ENCODE measurements at regions not wholly inside any gene's neighbourhood (a gene's known extent, or its start where the extent isn't known, plus 50 kb on each side); places are given as distances from the start of the nearest gene placed in this dataset.

DNA sequence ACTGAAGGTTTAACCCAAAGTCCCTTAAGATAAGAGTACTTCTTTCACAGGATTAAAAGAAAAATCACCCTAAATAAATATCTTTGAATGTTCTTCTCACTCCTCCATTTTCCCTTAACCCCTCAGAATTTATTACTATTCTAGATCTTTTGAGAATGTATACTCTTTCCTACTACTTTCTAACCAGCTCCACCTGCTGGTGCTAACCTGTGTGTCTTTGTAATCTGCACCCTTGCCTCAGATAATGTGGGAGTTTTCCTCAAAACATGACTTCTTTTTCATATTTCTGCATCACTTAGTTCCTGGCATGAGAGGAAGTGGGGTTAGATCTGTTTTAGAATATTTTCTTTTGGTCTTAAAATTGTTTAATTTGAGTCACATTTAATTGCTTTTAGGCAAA, 394.2 kb downstream of the BMP2 start:
- DNase-seq = peak; percentile 11
- Histone ChIP-seq H3K79me2 (ENCODE audit: insufficient read depth) (no peaks in the 10 kb centered on the region), H3K9me3 (no peaks in the 10 kb centered on the region), H3K4me2 (no peak overlapping the region), H4K20me1 (ENCODE audit: insufficient read depth) (no peaks in the 10 kb centered on the region), H3K4me1 (ENCODE audit: control insufficient read depth in 1 of 2, insufficient read depth in 2 of 2, low read depth in 1 of 2, low read length in 1 of 2) (no peaks in the 10 kb centered on the region), H3K27ac (ENCODE audit: low read depth in 2 of 2, low read length in 1 of 2) (no peak overlapping the region), H2AFZ (ENCODE audit: low read depth) (no peak overlapping the region), H3K36me3 (replicated peaks in 1 of 2; ENCODE audit: control insufficient read depth in 1 of 2, insufficient read depth in 2 of 2, low read length in 1 of 2) (no peaks in the 10 kb centered on the region), H3K4me3 (ENCODE audit: low read depth in 2 of 2, low read length in 1 of 2) (no peak overlapping the region), H3K9ac (no peak overlapping the region), H3K9me2 (no peaks in the 10 kb centered on the region), H3F3A (replicated peaks; ENCODE audit: insufficient read depth) (no peaks in the 10 kb centered on the region), H3K27me3 (ENCODE audit: insufficient read depth) (no peaks in the 10 kb centered on the region)
- no peak for TF ChIP-seq POLR2AphosphoS5 (IDR thresholded peaks at IDR 0.05; ENCODE audit: low read depth, low read length)
- TF ChIP-seq, protein P1, sequence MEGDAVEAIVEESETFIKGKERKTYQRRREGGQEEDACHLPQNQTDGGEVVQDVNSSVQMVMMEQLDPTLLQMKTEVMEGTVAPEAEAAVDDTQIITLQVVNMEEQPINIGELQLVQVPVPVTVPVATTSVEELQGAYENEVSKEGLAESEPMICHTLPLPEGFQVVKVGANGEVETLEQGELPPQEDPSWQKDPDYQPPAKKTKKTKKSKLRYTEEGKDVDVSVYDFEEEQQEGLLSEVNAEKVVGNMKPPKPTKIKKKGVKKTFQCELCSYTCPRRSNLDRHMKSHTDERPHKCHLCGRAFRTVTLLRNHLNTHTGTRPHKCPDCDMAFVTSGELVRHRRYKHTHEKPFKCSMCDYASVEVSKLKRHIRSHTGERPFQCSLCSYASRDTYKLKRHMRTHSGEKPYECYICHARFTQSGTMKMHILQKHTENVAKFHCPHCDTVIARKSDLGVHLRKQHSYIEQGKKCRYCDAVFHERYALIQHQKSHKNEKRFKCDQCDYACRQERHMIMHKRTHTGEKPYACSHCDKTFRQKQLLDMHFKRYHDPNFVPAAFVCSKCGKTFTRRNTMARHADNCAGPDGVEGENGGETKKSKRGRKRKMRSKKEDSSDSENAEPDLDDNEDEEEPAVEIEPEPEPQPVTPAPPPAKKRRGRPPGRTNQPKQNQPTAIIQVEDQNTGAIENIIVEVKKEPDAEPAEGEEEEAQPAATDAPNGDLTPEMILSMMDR (IDR thresholded peaks at IDR 0.05) = peak; percentile 21; the same call in 1 of the 2 replicates
- TF ChIP-seq RAD21 (IDR thresholded peaks at IDR 0.05; ENCODE audit: low read length) = peak; percentile 27; the same call in 1 of the 2 replicates
- POLR2A ChIA-PET = no interaction called here
- CTCF ChIA-PET = interaction anchor here (1.3 to 1.7 kb wide), 2 partner anchors 9 to 124 kb away, joined by 3 to 4 read pairs; no protein-coding TSS in a partner anchor

DNA sequence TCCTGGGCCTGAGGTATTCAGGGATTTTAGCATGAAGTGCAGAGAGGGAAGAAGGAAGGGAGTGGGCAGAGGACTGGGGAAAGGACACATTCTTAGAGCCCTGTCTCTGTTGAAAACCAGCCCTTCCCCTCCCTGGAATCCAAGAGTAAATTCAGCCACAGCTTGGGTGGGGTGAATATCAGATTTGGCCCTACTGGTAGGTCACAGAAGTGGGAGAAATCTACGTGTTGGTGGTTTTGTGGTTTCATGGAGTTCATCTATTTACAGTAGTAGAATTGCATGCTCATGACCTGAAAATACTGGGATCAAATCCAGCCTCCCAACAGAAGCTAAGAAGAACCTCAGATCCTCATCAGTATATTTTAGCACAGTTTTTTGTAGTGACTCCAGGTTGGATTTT, 404.4 kb downstream of the BMP2 start:
- no peaks in the 10 kb centered on the region for H3K27me3 ChIP-seq (ENCODE audit: insufficient read depth)
- H3K36me3 ChIP-seq (replicated peaks in 1 of 2; ENCODE audit: control insufficient read depth in 1 of 2, insufficient read depth in 2 of 2, low read length in 1 of 2) = no peaks in the 10 kb centered on the region
- no peak for DNase-seq
- CTCF ChIA-PET = interaction anchor here (1.9 kb wide), 1 partner anchor 114 kb away, joined by 4 read pairs; no protein-coding TSS in a partner anchor
- no peaks in the 10 kb centered on the region for H3F3A ChIP-seq (replicated peaks; ENCODE audit: insufficient read depth)
- H3K9me3 ChIP-seq = no peaks in the 10 kb centered on the region
- no peaks in the 10 kb centered on the region for H3K79me2 ChIP-seq (ENCODE audit: insufficient read depth)
- no peak overlapping the region for H3K27ac ChIP-seq (ENCODE audit: low read depth in 2 of 2, low read length in 1 of 2)
- no peak overlapping the region for H3K4me3 ChIP-seq (ENCODE audit: low read depth in 2 of 2, low read length in 1 of 2)
- no peak overlapping the region for H3K4me2 ChIP-seq
- H2AFZ ChIP-seq (ENCODE audit: low read depth) = no peak overlapping the region
- POLR2A ChIA-PET = no interaction called here
- H3K9ac ChIP-seq = no peak overlapping the region
- 0% methylated on average over 1 of the region's 1 CpG for WGBS (ENCODE audit: low lambda C conversion rate)
- H3K9me2 ChIP-seq = no peaks in the 10 kb centered on the region
- no peaks in the 10 kb centered on the region for H4K20me1 ChIP-seq (ENCODE audit: insufficient read depth)
- no peaks in the 10 kb centered on the region for H3K4me1 ChIP-seq (ENCODE audit: control insufficient read depth in 1 of 2, insufficient read depth in 2 of 2, low read depth in 1 of 2, low read length in 1 of 2)
- TF ChIP-seq, protein P2, sequence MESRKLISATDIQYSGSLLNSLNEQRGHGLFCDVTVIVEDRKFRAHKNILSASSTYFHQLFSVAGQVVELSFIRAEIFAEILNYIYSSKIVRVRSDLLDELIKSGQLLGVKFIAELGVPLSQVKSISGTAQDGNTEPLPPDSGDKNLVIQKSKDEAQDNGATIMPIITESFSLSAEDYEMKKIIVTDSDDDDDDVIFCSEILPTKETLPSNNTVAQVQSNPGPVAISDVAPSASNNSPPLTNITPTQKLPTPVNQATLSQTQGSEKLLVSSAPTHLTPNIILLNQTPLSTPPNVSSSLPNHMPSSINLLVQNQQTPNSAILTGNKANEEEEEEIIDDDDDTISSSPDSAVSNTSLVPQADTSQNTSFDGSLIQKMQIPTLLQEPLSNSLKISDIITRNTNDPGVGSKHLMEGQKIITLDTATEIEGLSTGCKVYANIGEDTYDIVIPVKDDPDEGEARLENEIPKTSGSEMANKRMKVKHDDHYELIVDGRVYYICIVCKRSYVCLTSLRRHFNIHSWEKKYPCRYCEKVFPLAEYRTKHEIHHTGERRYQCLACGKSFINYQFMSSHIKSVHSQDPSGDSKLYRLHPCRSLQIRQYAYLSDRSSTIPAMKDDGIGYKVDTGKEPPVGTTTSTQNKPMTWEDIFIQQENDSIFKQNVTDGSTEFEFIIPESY (IDR thresholded peaks at IDR 0.05; ENCODE audit: borderline replicate concordance, low read depth) = no peak
- TF ChIP-seq RFX5 (IDR thresholded peaks at IDR 0.05; ENCODE audit: low read length) (no peak), TAF1 (IDR thresholded peaks at IDR 0.05; ENCODE audit: borderline replicate concordance, low read depth, low read length) (no peak), POLR2AphosphoS5 (IDR thresholded peaks at IDR 0.05; ENCODE audit: low read depth, low read length) (no peak), YY1 (IDR thresholded peaks at IDR 0.05; ENCODE audit: low read depth) (no peak), FOXM1 (IDR thresholded peaks at IDR 0.05; ENCODE audit: low read depth) (no peak), MXI1 (IDR thresholded peaks at IDR 0.05; ENCODE audit: low read depth, low read length) (no peak), RCOR1 (IDR thresholded peaks at IDR 0.05; ENCODE audit: low read length) (no peak), RXRA (IDR thresholded peaks at IDR 0.05; ENCODE audit: borderline replicate concordance, low read depth) (no peak), SMC3 (IDR thresholded peaks at IDR 0.05; ENCODE audit: low read depth, low read length) (no peak), NFIC (IDR thresholded peaks at IDR 0.05; ENCODE audit: borderline replicate concordance) (no peak), JUND (IDR thresholded peaks at IDR 0.05) (no peak)
- TF ChIP-seq, protein P3, sequence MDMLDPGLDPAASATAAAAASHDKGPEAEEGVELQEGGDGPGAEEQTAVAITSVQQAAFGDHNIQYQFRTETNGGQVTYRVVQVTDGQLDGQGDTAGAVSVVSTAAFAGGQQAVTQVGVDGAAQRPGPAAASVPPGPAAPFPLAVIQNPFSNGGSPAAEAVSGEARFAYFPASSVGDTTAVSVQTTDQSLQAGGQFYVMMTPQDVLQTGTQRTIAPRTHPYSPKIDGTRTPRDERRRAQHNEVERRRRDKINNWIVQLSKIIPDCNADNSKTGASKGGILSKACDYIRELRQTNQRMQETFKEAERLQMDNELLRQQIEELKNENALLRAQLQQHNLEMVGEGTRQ (IDR thresholded peaks at IDR 0.05; ENCODE audit: borderline replicate concordance, low read depth, low read length) = no peak
- TF ChIP-seq, protein P1 (IDR thresholded peaks at IDR 0.05) = no peak
- TF ChIP-seq, protein P4, sequence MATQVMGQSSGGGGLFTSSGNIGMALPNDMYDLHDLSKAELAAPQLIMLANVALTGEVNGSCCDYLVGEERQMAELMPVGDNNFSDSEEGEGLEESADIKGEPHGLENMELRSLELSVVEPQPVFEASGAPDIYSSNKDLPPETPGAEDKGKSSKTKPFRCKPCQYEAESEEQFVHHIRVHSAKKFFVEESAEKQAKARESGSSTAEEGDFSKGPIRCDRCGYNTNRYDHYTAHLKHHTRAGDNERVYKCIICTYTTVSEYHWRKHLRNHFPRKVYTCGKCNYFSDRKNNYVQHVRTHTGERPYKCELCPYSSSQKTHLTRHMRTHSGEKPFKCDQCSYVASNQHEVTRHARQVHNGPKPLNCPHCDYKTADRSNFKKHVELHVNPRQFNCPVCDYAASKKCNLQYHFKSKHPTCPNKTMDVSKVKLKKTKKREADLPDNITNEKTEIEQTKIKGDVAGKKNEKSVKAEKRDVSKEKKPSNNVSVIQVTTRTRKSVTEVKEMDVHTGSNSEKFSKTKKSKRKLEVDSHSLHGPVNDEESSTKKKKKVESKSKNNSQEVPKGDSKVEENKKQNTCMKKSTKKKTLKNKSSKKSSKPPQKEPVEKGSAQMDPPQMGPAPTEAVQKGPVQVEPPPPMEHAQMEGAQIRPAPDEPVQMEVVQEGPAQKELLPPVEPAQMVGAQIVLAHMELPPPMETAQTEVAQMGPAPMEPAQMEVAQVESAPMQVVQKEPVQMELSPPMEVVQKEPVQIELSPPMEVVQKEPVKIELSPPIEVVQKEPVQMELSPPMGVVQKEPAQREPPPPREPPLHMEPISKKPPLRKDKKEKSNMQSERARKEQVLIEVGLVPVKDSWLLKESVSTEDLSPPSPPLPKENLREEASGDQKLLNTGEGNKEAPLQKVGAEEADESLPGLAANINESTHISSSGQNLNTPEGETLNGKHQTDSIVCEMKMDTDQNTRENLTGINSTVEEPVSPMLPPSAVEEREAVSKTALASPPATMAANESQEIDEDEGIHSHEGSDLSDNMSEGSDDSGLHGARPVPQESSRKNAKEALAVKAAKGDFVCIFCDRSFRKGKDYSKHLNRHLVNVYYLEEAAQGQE (IDR thresholded peaks at IDR 0.05; ENCODE audit: low read depth, low read length) = no peak
